Effector memory CD4-positive, alpha-beta T cell (primary cell): ENCODE measurements at regions not wholly inside any gene's neighbourhood (a gene's known extent, or its start where the extent isn't known, plus 50 kb on each side); places are given as distances from the start of the nearest gene placed in this dataset.

ENCODE experiments used
- DNase-seq, 3 donors: peaks; one replicate each; pipeline ENCODE4 v3.0.0-alpha.2; 2020
- H3K27ac ChIP-seq: 2 replicates; pipeline ENCODE4 v1.7.0; 2013; ENCODE audit warnings: mild to moderate bottlenecking, low read length, moderate library complexity; ENCODE audit not compliant: insufficient read depth, poor library complexity, severe bottlenecking
- H3K27me3 ChIP-seq: replicated peaks from 2 replicates; pipeline ENCODE4 v1.7.0; 2013; ENCODE audit warnings: mild to moderate bottlenecking, low read length; ENCODE audit not compliant: insufficient read depth, control insufficient read depth, poor library complexity, severe bottlenecking
- H3K36me3 ChIP-seq: 2 replicates; pipeline ENCODE4 v1.7.0; 2013; ENCODE audit warnings: mild to moderate bottlenecking, low read length, moderate library complexity; ENCODE audit not compliant: control insufficient read depth, insufficient read depth
- H3K4me1 ChIP-seq: 2 replicates; pipeline ENCODE4 v1.7.0; 2013; ENCODE audit warnings: low read length, mild to moderate bottlenecking; ENCODE audit not compliant: control insufficient read depth, insufficient read depth, poor library complexity, severe bottlenecking
- H3K4me3 ChIP-seq: 2 replicates; pipeline ENCODE4 v1.7.0; 2013; ENCODE audit warnings: low read length, low read depth, mild to moderate bottlenecking; ENCODE audit not compliant: insufficient read depth, poor library complexity, severe bottlenecking
- H3K9me3 ChIP-seq: 2 replicates; pipeline ENCODE4 v1.7.0; 2013; ENCODE audit warnings: mild to moderate bottlenecking, low read length, moderate library complexity; ENCODE audit not compliant: control insufficient read depth

DNA sequence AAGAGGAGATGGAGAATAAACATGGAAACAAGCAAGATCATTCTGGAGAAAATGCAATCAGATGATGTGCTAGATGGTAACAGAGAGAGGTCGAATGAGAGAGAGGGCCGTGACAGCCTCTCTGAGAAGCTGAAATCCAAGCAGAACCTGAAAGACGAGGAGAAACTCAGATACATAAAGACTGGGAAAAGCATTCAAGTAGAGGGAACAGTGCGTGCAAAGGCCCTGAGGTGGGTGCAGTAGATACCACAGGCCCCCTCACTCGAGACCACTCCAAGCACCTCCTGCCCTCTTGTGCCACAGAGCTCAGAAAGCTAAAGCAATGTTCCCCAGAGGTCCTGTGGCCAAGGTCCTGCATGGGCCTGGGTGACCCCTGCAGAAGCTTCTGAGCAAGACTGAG lies 54.8 kb upstream of the DLK1 start:
- no peak overlapping the region for H3K27ac ChIP-seq
- no peaks in the 10 kb centered on the region for H3K4me1 ChIP-seq
- no peaks in the 10 kb centered on the region for H3K9me3 ChIP-seq
- H3K36me3 ChIP-seq: no peaks in the 10 kb centered on the region
- no peak for DNase-seq
- no peaks in the 10 kb centered on the region for H3K27me3 ChIP-seq
- H3K4me3 ChIP-seq: no peak overlapping the region

DNA sequence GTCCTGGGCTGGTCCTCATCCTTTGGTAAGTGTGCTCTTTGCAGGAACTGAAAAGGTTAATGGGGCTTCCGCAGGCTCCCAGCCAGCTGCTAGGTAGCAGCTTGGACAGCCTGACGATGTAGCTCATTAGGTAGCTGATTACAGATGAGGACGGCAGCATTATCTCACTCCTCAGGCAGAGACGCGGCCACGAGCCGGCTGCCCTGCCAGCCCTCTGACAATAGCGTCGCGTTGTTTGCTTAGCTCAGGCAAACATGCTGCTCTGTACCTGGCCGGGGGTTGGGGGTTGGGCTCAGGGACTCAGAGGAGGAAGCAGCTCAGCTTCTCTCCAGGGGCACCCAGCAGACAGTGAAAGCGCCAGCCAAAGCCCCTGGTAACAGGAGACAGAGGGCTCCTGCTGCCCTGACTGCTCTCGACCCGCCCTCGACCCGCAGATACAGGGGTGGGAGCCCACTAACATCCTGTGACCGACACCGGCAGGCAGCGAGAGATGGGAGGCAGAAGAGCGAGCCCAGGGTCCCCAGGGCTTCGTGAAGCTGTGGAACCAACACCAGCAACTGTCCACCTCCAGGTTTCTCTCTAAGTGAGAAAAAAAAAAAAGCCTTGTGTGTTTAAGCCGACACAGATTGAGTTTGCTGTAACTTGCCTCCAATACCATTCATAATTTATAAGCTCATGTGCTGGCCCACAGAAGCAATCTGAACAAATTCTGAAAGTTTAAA lies 53.4 kb upstream of the DLK1 start:
- no peak for DNase-seq
- H3K27ac ChIP-seq: no peak overlapping the region
- H3K36me3 ChIP-seq: no peaks in the 10 kb centered on the region
- H3K27me3 ChIP-seq: no peaks in the 10 kb centered on the region
- H3K4me3 ChIP-seq: no peak overlapping the region
- no peaks in the 10 kb centered on the region for H3K9me3 ChIP-seq
- no peaks in the 10 kb centered on the region for H3K4me1 ChIP-seq

DNA sequence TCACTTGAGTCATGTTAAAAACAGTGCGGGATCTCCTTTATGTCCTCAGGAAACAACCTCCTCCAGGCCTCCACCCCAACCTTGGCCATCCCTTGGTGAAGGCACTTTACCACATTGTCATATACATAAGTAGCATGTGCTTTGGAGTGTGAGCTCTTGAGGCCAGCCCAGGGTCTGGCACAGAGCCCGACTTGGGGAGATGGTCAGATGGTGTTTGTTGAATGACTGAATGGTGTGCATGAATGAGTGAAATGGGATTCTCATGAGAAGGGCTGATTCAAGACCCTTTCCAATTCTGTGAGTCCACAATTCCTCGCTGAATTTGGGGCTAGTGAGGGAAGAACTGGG lies 52.9 kb upstream of the DLK1 start:
- Histone ChIP-seq H3K4me3 (no peak overlapping the region), H3K27me3 (no peaks in the 10 kb centered on the region), H3K4me1 (no peaks in the 10 kb centered on the region), H3K9me3 (no peaks in the 10 kb centered on the region), H3K27ac (no peak overlapping the region), H3K36me3 (no peaks in the 10 kb centered on the region)
- DNase-seq: no peak

DNA sequence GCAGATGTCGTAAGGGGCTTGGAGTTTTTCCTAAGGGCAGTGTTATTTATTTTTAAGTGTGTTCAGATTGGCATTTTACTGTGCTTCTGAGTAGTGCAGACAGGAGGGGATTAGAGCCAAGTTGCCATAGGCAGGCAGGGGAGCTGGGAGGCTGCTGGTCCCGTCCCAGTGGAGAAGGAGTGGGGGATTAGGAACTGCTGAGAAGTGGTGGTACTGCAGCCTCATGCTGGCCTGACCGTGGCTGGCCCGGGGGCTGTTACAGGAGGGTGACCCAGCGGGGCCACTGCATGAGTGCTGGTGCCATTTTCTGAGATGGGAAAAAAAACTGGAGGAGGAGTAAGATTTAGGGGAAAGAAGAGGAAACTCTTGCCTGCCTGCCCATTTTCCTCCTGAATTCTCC lies 52.3 kb upstream of the DLK1 start:
- no peak overlapping the region for H3K27ac ChIP-seq
- H3K9me3 ChIP-seq: no peaks in the 10 kb centered on the region
- no peaks in the 10 kb centered on the region for H3K27me3 ChIP-seq
- DNase-seq: no peak
- H3K36me3 ChIP-seq: no peaks in the 10 kb centered on the region
- H3K4me1 ChIP-seq: no peaks in the 10 kb centered on the region
- no peak overlapping the region for H3K4me3 ChIP-seq

DNA sequence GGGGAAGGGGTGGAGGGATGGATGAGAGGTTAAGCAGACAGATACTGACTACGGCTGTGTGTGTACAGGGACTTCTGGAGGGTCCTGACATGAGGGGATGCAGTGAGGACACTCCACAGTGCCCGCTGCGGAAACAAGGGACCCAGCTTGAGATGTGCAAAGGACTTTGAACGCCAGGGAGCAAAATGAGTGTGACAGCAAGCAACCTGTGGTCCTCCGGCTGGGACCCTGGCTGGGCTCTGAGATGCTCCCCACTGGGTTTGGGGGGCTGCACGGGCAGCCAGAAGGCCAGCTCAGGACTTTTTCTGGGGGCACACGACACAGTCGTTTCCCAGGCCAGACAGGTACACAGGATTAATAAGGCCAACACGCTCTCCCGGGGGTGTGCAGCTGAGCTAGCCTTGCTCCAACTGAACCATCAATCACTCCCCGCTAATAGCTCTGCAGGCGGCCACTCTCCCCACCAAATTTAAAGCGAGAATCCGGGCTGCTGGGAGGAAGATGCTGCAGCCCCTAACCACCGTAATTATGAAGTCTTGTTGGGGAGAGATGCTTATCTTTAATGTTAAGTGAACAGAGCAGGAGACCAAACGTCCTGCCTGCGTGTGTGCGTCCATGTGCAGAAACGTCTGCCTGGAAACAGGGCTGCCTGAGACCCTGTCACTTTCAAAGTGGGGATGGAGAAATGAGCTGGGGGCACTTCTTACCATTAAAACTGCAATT lies 51.6 kb upstream of the DLK1 start:
- H3K4me1 ChIP-seq: no peaks in the 10 kb centered on the region
- no peak overlapping the region for H3K4me3 ChIP-seq
- no peaks in the 10 kb centered on the region for H3K36me3 ChIP-seq
- no peak for DNase-seq
- no peaks in the 10 kb centered on the region for H3K9me3 ChIP-seq
- H3K27me3 ChIP-seq: no peaks in the 10 kb centered on the region
- no peak overlapping the region for H3K27ac ChIP-seq

DNA sequence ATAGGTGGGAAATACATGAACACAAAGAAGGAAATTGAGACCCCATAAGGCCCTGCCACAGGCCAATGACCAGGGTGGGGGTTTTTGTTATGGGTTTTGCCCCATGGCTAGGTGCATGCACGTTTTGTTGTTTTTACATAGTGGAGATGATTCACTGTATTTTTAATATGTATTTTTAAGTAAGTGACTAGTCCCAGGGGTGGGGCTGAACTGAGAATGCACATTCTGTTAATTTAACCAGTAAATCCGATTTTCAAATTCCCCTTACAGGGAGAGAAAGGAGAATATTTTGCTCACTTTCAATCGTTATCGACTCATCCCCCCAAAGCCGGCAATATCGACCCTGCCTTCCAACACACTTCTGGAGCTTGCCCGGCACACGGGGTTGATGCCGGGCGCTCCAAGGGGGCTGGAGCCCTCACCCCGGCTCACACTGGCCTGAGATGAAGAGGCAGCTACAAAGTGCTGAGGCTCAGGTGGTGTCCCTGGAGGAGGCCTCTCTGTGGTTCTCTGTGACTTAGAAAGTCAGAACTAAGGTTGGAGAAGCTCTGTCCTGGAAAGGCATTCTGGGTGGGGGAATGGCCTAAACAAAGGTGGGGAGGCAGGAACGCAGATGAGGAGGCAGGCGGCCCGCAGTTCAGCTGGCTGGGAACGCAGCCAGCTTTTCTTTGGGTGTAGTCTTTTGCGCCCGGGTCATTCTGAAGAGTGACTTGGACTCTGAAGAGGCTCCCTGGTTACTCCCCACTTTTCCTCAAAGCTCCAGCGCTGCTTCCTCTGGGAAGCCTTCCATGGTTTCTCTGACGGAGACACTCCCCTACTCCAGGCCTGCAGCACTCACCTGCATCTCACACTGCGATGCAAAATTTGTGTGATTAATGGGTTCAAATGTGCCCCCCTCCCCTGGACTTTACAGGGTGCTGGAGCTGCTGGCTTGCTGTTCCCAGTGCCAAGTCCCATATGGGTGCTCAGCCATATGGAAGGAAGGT lies 50.7 kb upstream of the DLK1 start:
- H3K27me3 ChIP-seq: no peaks in the 10 kb centered on the region
- no peaks in the 10 kb centered on the region for H3K36me3 ChIP-seq
- no peaks in the 10 kb centered on the region for H3K4me1 ChIP-seq
- no peaks in the 10 kb centered on the region for H3K9me3 ChIP-seq
- DNase-seq: no peak
- no peak overlapping the region for H3K4me3 ChIP-seq
- no peak overlapping the region for H3K27ac ChIP-seq
